Testis (tissue), 2 donors: ENCODE measurements at regions not wholly inside any gene's neighbourhood (a gene's known extent, or its start where the extent isn't known, plus 50 kb on each side); places are given as distances from the start of the nearest gene placed in this dataset.

Experiments used
- DNase-seq: peaks from one replicate; pipeline ENCODE4 v3.0.0-alpha.2; 2019
- H3K27ac ChIP-seq, 2 donors: fragments of 200-600 bp; sonication (generic); one replicate each; pipeline ENCODE4 v1.5.1; 2019
- H3K27me3 ChIP-seq: fragments of 200-600 bp; sonication (generic); one replicate; pipeline ENCODE4 v1.5.1; 2019
- H3K36me3 ChIP-seq: fragments of 200-600 bp; sonication (generic); one replicate; pipeline ENCODE4 v1.5.1; 2017; ENCODE audit warnings: low read depth; ENCODE audit errors: missing control alignments
- H3K4me1 ChIP-seq: fragments of 200-600 bp; sonication (generic); one replicate; pipeline ENCODE4 v1.5.1; 2019
- H3K4me3 ChIP-seq, 2 donors: fragments of 200-600 bp; sonication (generic); one replicate each; pipeline ENCODE4 v1.5.1; 2017 to 2019
- H3K9me3 ChIP-seq: fragments of 200-600 bp; sonication (generic); one replicate; pipeline ENCODE4 v1.5.1; 2017
- POLR2A ChIP-seq: fragments of 450-650 bp; IDR thresholded peaks from one replicate; pipeline ENCODE4 v1.6.1; 2017; ENCODE audit warnings: antibody characterized with exemption, mild to moderate bottlenecking, moderate library complexity
- WGBS, 2 donors: methylation state at CpG; one replicate each; pipeline ENCODE4 v1.1.5; 2018; 5-methylcytosine and 5-hydroxymethylcytosine counted together
- intact Hi-C: fragments of 100-400 bp; cut with DNase I; formaldehyde crosslinking; loops from one replicate; pipeline ENCODE4 v1.15.1; 2023; ENCODE audit warnings: low total_unique reads
- TF ChIP-seq, protein P1 (sequence below), 3 experiments: fragments of 450-650 bp in 2 of 3; fragments of 200-600 bp in 1 of 3; sonication (generic) in 1 of 3; IDR thresholded peaks; one replicate each; pipeline ENCODE4 v1.5.1; 2016 to 2019; ENCODE audit warnings: antibody characterized with exemption in 3 of 3, mild to moderate bottlenecking in 2 of 3, moderate library complexity in 1 of 3

DNA sequence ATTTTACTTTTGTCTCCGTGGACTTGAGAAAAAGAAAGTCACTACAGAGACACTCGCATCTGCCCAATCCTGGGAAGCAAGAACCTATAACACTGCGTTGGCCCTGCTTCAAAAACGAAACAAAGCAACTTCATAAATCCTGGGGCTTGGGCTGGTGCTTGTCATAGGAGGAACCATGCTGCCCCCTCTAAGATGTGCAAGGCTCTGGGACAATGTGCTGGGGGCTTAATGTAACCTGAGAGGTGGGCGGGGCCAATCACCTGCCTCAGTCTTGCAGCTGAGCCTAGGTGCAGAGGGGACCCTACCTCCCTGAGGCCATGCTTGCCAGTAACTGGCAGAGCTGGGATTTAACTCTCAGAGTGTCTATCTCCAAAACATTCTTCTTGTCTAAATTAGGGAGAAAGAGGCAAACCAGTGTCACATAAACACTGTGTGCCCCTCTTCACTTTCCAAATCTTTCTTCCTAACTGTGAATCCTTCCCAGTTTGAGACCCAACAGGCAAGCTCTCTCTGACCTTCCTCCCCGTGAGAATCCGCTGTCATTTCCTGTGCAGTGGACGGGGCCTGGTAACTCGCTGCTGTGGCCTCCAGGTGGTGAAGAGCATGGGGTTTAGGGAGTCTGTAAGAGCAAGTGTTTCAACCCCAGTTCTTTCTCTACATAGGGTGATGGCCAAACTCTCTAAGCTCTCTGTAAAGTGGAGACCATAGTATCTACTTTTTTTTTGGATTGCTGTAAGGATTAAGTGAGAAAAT is 115.1 kb downstream of the ACKR3 start:
- Histone ChIP-seq H3K27me3 (no peaks in the 10 kb centered on the region), H3K27ac (no peak overlapping the region), H3K4me1 (no peaks in the 10 kb centered on the region), H3K4me3 (no peak overlapping the region), H3K9me3 (no peaks in the 10 kb centered on the region), H3K36me3 (no peaks in the 10 kb centered on the region)
- intact Hi-C loops = no loop called here
- WGBS, 2 donors = 84 to 85% methylated on average over 9 of the region's 9 CpGs
- DNase-seq = no peak
- no peak for TF ChIP-seq POLR2A
- TF ChIP-seq, protein P1, sequence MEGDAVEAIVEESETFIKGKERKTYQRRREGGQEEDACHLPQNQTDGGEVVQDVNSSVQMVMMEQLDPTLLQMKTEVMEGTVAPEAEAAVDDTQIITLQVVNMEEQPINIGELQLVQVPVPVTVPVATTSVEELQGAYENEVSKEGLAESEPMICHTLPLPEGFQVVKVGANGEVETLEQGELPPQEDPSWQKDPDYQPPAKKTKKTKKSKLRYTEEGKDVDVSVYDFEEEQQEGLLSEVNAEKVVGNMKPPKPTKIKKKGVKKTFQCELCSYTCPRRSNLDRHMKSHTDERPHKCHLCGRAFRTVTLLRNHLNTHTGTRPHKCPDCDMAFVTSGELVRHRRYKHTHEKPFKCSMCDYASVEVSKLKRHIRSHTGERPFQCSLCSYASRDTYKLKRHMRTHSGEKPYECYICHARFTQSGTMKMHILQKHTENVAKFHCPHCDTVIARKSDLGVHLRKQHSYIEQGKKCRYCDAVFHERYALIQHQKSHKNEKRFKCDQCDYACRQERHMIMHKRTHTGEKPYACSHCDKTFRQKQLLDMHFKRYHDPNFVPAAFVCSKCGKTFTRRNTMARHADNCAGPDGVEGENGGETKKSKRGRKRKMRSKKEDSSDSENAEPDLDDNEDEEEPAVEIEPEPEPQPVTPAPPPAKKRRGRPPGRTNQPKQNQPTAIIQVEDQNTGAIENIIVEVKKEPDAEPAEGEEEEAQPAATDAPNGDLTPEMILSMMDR (IDR thresholded peaks at IDR 0.05) = no peak

DNA sequence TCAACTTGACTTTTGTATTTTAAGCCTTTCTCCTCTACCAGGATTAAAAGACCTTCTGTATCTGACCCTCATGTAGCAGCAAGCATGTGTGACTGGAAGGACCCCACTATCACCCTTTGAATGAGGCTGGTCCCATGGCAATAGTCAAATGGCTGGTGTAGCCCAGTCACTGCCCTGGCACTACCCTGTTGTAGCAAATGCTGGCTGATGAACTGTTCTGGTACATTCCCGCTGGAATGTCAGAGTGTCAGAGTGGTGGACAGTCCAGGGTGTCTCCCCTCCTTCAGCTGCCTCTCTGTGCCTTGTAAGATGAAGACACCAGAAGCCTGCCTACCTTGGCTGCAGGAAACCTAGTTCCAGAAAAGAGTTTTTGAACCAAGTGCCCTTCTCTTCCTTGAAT is 115.7 kb downstream of the ACKR3 start:
- TF ChIP-seq, protein P1 (IDR thresholded peaks at IDR 0.05) = no peak
- TF ChIP-seq POLR2A = no peak
- intact Hi-C loops = no loop called here

DNA sequence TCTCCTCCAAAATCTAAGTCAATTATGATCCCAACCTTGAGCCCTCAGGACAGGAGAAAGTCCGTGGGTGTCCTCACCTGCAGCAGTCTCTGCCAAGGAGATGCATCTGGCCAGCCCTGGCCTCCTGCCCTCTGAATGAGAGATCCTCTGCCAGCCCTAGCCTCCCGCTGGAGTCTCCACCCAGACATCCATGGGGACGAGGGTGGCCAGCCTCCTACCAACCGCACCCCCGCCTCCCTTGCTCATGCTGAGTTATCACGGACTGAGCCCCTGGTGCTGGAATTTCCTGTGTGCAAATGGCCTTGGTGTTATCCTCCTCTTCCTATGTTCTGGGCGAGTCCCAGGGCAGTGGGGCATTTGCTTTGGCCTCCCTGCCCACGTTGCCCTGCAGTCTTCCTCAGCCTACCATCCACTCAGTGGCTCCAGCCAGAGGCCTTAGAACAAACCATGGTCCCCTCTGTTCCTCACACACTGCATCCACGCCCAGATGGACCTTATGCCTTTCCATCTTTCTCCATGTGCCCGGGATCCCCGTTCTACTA is 116.4 kb downstream of the ACKR3 start:
- Histone ChIP-seq H3K27ac (no peak overlapping the region), H3K4me1 (no peaks in the 10 kb centered on the region), H3K9me3 (no peaks in the 10 kb centered on the region), H3K27me3 (no peaks in the 10 kb centered on the region), H3K4me3 (no peak overlapping the region), H3K36me3 (no peaks in the 10 kb centered on the region)
- intact Hi-C loops = no loop called here
- no peak for DNase-seq
- no peak for TF ChIP-seq POLR2A
- TF ChIP-seq, protein P1 (IDR thresholded peaks at IDR 0.05) = no peak
- WGBS, 2 donors = 81 to 82% methylated on average over 11 of the region's 11 CpGs

More for the DNA sequence above, 115.7 kb downstream of the ACKR3 start:
- Histone ChIP-seq H3K36me3 (no peaks in the 10 kb centered on the region), H3K9me3 (no peaks in the 10 kb centered on the region), H3K27me3 (no peaks in the 10 kb centered on the region), H3K27ac (no peak overlapping the region), H3K4me1 (no peaks in the 10 kb centered on the region), H3K4me3 (no peak overlapping the region)
- no peak for DNase-seq
- 100% methylated on average over 1 of the region's 1 CpG for WGBS, 2 donors

DNA sequence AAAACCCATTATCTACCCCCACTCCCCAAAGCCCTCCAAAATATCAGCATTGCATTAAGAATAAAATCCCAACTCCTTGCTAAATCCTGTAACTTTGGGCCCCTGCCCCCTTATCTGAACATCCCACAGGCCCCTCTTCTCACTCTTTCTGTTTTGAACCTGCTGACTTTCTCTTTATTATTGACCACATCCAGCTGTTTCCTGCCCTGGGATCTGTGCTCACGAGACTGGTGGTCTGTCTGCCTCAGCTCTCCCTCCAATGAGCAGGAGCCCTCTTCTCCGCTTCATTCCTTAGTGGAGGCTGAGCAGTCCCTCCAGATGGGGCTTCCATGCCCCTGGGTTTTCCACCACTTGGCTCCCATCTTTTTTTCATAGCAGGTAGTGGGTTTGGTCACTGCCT is 116.9 kb downstream of the ACKR3 start:
- TF ChIP-seq, protein P1 (IDR thresholded peaks at IDR 0.05) = no peak
- no peak for TF ChIP-seq POLR2A
- Histone ChIP-seq H3K9me3 (no peaks in the 10 kb centered on the region), H3K27me3 (no peaks in the 10 kb centered on the region), H3K4me3 (no peak overlapping the region), H3K27ac (no peak overlapping the region), H3K4me1 (no peaks in the 10 kb centered on the region), H3K36me3 (no peaks in the 10 kb centered on the region)
- DNase-seq = no peak
- intact Hi-C loops = no loop called here
- WGBS, 2 donors = 82 to 90% methylated on average over 2 of the region's 2 CpGs
